ENCODE measurements at regions not wholly inside any gene's neighbourhood (a gene's known extent, or its start where the extent isn't known, plus 50 kb on each side); places are given as distances from the start of the nearest gene placed in this dataset.

- 33% methylated on average over 2 of the region's 2 CpGs for WGBS
- Histone ChIP-seq H3K27ac (no peak overlapping the region), H3K36me3 (no peaks in the 10 kb centered on the region), H3K4me3 (no peak overlapping the region), H3K4me1 (replicated peaks) (no peaks in the 10 kb centered on the region), H3K27me3 (replicated peaks; ENCODE audit: insufficient read depth) (no peaks in the 10 kb centered on the region), H3K9me3 (no peaks in the 10 kb centered on the region)
- intact Hi-C loops (cut with DNase I), result no loop called here
- no peak for DNase-seq (ENCODE audit: low spot score)
- TF ChIP-seq CTCF (IDR thresholded peaks at IDR 0.05) (no peak), POLR2AphosphoS5 (IDR thresholded peaks at IDR 0.05) (no peak), POLR2A (IDR thresholded peaks at IDR 0.05) (no peak)
These were observed 200.5 kb downstream of the GXYLT1 start for GRCh38 chr12:41944216-41944615.

GRCh38 chr12:41943671-41944070, 201.0 kb downstream of the GXYLT1 start:
- no peak for TF ChIP-seq CTCF (IDR thresholded peaks at IDR 0.05)
- peak; percentile 39 for TF ChIP-seq POLR2AphosphoS5 (IDR thresholded peaks at IDR 0.05)
- intact Hi-C loops (cut with DNase I), result no loop called here
- no peaks in the 10 kb centered on the region for H3K4me1 ChIP-seq (replicated peaks)
- no peak overlapping the region for H3K27ac ChIP-seq
- H3K36me3 ChIP-seq, result no peaks in the 10 kb centered on the region
- H3K4me3 ChIP-seq, result no peak overlapping the region
- no peaks in the 10 kb centered on the region for H3K9me3 ChIP-seq
- DNase-seq (ENCODE audit: low spot score), result peak; percentile 59
- no peaks in the 10 kb centered on the region for H3K27me3 ChIP-seq (replicated peaks; ENCODE audit: insufficient read depth)

- Histone ChIP-seq H3K4me1 (replicated peaks) (no peaks in the 10 kb centered on the region), H3K4me3 (no peak overlapping the region), H3K27me3 (replicated peaks; ENCODE audit: insufficient read depth) (no peaks in the 10 kb centered on the region), H3K36me3 (no peaks in the 10 kb centered on the region), H3K27ac (no peak overlapping the region), H3K9me3 (no peaks in the 10 kb centered on the region)
- intact Hi-C loops (cut with DNase I), result no loop called here
- no peak for TF ChIP-seq POLR2AphosphoS5 (IDR thresholded peaks at IDR 0.05)
- no peak for TF ChIP-seq CTCF (IDR thresholded peaks at IDR 0.05)
- DNase-seq (ENCODE audit: low spot score), result no peak
These were observed 202.3 kb downstream of the GXYLT1 start for GRCh38 chr12:41942354-41942753.

- no peaks in the 10 kb centered on the region for H3K9me3 ChIP-seq
- H3K27ac ChIP-seq, result no peak overlapping the region
- TF ChIP-seq POLR2AphosphoS5 (IDR thresholded peaks at IDR 0.05) (no peak), POLR2A (IDR thresholded peaks at IDR 0.05) (no peak), CTCF (IDR thresholded peaks at IDR 0.05) (no peak)
- 62% methylated on average over 2 of the region's 2 CpGs for WGBS
- intact Hi-C loops (cut with DNase I), result no loop called here
- H3K27me3 ChIP-seq (replicated peaks; ENCODE audit: insufficient read depth), result no peaks in the 10 kb centered on the region
- no peak for DNase-seq (ENCODE audit: low spot score)
- H3K4me3 ChIP-seq, result no peak overlapping the region
- H3K4me1 ChIP-seq (replicated peaks), result no peaks in the 10 kb centered on the region
- no peaks in the 10 kb centered on the region for H3K36me3 ChIP-seq
These were observed 203.6 kb downstream of the GXYLT1 start for GRCh38 chr12:41941079-41941478.

GRCh38 chr12:41940571-41940970, 204.1 kb downstream of the GXYLT1 start:
- TF ChIP-seq POLR2A (IDR thresholded peaks at IDR 0.05) (no peak), POLR2AphosphoS5 (IDR thresholded peaks at IDR 0.05) (no peak), CTCF (IDR thresholded peaks at IDR 0.05) (no peak)
- whole genome bisulfite sequencing, result 81% methylated on average over 1 of the region's 1 CpG
- Histone ChIP-seq H3K36me3 (no peaks in the 10 kb centered on the region), H3K4me3 (no peak overlapping the region), H3K4me1 (replicated peaks) (no peaks in the 10 kb centered on the region), H3K27ac (no peak overlapping the region), H3K9me3 (no peaks in the 10 kb centered on the region), H3K27me3 (replicated peaks; ENCODE audit: insufficient read depth) (no peaks in the 10 kb centered on the region)
- intact Hi-C loops (cut with DNase I), result no loop called here
- DNase-seq (ENCODE audit: low spot score), result no peak
